GM12878 (cell line): ENCODE measurements at regions not wholly inside any gene's neighbourhood (a gene's known extent, or its start where the extent isn't known, plus 50 kb on each side); places are given as distances from the start of the nearest gene placed in this dataset.

Source experiments
- FOXK2 ChIP-seq: fragments of 450-650 bp; IDR thresholded peaks from 2 replicates; pipeline ENCODE4 v1.6.1; 2017; ENCODE audit warnings: mild to moderate bottlenecking, moderate library complexity
- JUND ChIP-seq: IDR thresholded peaks from 2 replicates; pipeline ENCODE4 v1.6.1; 2012; ENCODE audit warnings: low read depth, mild to moderate bottlenecking, low read length, improper control_type of control experiment, moderate library complexity
- NFIC ChIP-seq: IDR thresholded peaks from 2 replicates; pipeline ENCODE4 v1.6.1; 2012; ENCODE audit warnings: low read depth, mild to moderate bottlenecking, inconsistent platforms, low read length, moderate library complexity
- NFXL1 ChIP-seq: fragments of 450-650 bp; IDR thresholded peaks from 2 replicates; pipeline ENCODE4 v1.6.1; 2017; ENCODE audit warnings: antibody characterized with exemption, mild to moderate bottlenecking, borderline replicate concordance
- NFYA ChIP-seq: IDR thresholded peaks from 2 replicates; pipeline ENCODE4 v1.6.1; 2011; ENCODE audit warnings: low read depth, mild to moderate bottlenecking, low read length, improper control_type of control experiment, borderline replicate concordance
- POLR2A ChIP-seq: IDR thresholded peaks from 2 replicates; pipeline ENCODE4 v1.6.1; 2011; ENCODE audit warnings: low read depth, mild to moderate bottlenecking, low read length
- POLR2AphosphoS5 ChIP-seq: IDR thresholded peaks from 2 replicates; pipeline ENCODE4 v1.6.1; 2011; ENCODE audit warnings: mild to moderate bottlenecking, low read length, inconsistent platforms
- RAD21 ChIP-seq: IDR thresholded peaks from 2 replicates; pipeline ENCODE4 v1.6.1; 2011; ENCODE audit warnings: mild to moderate bottlenecking, low read depth, low read length, moderate library complexity; ENCODE audit not compliant: insufficient read depth
- SRF ChIP-seq, 2 experiments: IDR thresholded peaks; 2 replicates each; pipeline ENCODE4 v1.6.1; 2011; ENCODE audit warnings: low read depth in 2 of 2, low read length in 2 of 2, mild to moderate bottlenecking in 1 of 2, moderate library complexity in 1 of 2
- TBL1XR1 ChIP-seq: IDR thresholded peaks from 2 replicates; pipeline ENCODE4 v1.6.1; 2012; ENCODE audit warnings: low read depth, low read length, improper control_type of control experiment
- TF ChIP-seq, protein P1 (sequence below), 3 experiments: IDR thresholded peaks in 2 of 3; conservative IDR thresholded peaks in 1 of 3; 2 replicates each; pipeline ENCODE4 v1.5.1; 2011; ENCODE audit warnings: low read depth in 3 of 3, low read length in 3 of 3, mild to moderate bottlenecking in 3 of 3, control low read depth in 2 of 3, moderate library complexity in 2 of 3, inconsistent platforms in 1 of 3, mixed read lengths in 1 of 3; ENCODE audit not compliant: control insufficient read depth in 2 of 3, insufficient read depth in 1 of 3; ENCODE audit errors: extremely low read depth in 1 of 3
- TF ChIP-seq, protein P2 (sequence below): IDR thresholded peaks from 2 replicates; pipeline ENCODE4 v1.6.1; 2012; ENCODE audit warnings: low read depth, low read length, improper control_type of control experiment

DNA sequence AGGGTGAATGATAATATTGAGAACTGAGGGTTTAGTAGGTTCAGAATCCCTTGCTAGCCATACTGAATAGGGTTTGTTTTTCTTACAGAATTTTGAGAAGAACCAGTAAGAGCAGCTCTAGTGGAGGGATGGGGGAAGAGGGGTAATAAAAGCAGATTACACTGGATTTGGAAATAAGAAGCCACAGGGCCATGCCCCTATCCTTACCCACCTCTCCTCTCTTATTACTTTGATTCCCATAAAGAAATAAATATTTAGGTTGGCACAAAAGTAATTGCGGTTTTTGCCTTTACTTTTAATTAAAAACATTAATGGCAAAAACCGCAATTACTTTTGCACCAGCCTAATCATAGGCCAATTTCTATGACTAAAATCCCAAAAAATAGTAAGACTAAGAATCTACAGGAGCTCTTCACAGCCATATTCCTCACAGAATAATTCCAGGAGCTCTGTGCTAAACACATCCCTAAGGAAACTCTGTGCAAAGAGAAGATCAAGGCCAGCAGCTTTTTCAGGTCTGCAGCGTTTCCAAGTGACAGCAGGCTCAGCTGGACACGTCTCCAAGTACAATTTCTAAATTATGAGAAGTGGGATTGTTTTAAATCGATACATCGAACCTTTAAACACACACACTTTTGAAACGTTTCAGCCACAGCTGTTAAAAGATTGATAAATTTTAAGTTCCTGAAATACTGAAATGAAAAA lies 58.4 kb upstream of the RTN4 start:
- TF ChIP-seq NFXL1 (no peak), NFIC (no peak), TBL1XR1 (no peak), POLR2AphosphoS5 (no peak), SRF (IDR thresholded peaks at IDR 0.05; ENCODE audit: low read depth in 2 of 2, low read length in 2 of 2) (no peak), NFYA (no peak), POLR2A (no peak), RAD21 (no peak), JUND (no peak), FOXK2 (no peak)
- TF ChIP-seq, protein P1, sequence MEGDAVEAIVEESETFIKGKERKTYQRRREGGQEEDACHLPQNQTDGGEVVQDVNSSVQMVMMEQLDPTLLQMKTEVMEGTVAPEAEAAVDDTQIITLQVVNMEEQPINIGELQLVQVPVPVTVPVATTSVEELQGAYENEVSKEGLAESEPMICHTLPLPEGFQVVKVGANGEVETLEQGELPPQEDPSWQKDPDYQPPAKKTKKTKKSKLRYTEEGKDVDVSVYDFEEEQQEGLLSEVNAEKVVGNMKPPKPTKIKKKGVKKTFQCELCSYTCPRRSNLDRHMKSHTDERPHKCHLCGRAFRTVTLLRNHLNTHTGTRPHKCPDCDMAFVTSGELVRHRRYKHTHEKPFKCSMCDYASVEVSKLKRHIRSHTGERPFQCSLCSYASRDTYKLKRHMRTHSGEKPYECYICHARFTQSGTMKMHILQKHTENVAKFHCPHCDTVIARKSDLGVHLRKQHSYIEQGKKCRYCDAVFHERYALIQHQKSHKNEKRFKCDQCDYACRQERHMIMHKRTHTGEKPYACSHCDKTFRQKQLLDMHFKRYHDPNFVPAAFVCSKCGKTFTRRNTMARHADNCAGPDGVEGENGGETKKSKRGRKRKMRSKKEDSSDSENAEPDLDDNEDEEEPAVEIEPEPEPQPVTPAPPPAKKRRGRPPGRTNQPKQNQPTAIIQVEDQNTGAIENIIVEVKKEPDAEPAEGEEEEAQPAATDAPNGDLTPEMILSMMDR (IDR thresholded peaks at IDR 0.05 in 2 of 3, conservative IDR thresholded peaks at IDR 0.05 in 1 of 3; ENCODE audit: control insufficient read depth in 2 of 3, extremely low read depth in 1 of 3, insufficient read depth in 1 of 3, low read depth in 3 of 3, low read length in 3 of 3): no peak
- TF ChIP-seq, protein P2, sequence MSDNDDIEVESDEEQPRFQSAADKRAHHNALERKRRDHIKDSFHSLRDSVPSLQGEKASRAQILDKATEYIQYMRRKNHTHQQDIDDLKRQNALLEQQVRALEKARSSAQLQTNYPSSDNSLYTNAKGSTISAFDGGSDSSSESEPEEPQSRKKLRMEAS: no peak
